Activated CD8-positive, alpha-beta memory T cell treated with anti-CD3 and anti-CD28 coated beads, Interleukin-2, amount 50 U/mL, for 24 hours (primary cell): ENCODE measurements at regions not wholly inside any gene's neighbourhood (a gene's known extent, or its start where the extent isn't known, plus 50 kb on each side); places are given as distances from the start of the nearest gene placed in this dataset.

Source experiments
- DNase-seq: peaks from one replicate; pipeline ENCODE4 v3.0.0-alpha.2; 2020; ENCODE audit errors: extremely low read depth

GRCh38 chr9:28735738-28736342 lies 1162.6 kb upstream of the C9orf72 start:
- no peak for DNase-seq

- no peak for DNase-seq
Observed at GRCh38 chr9:28741459-28741858, 1168.2 kb upstream of the C9orf72 start.

GRCh38 chr9:28747351-28747985 lies 1174.2 kb upstream of the C9orf72 start:
- DNase-seq, result no peak

- DNase-seq, result no peak
Observed at GRCh38 chr9:28750136-28750535, 1176.9 kb upstream of the C9orf72 start.

- DNase-seq, result no peak
Observed at GRCh38 chr9:28758341-28758740, 1185.1 kb upstream of the C9orf72 start.

- DNase-seq, result no peak
Observed at GRCh38 chr9:28758971-28759370, 1185.7 kb upstream of the C9orf72 start.

- no peak for DNase-seq
Observed at GRCh38 chr9:28762167-28762566, 1188.9 kb upstream of the C9orf72 start.

- DNase-seq, result no peak
Observed at GRCh38 chr9:28764532-28764931, 1191.3 kb upstream of the C9orf72 start.

- no peak for DNase-seq
Observed at GRCh38 chr9:28770226-28770625, 1196.9 kb upstream of the C9orf72 start.

- no peak for DNase-seq
Observed at GRCh38 chr9:28770827-28771226, 1197.5 kb upstream of the C9orf72 start.

- no peak for DNase-seq
Observed at GRCh38 chr9:28774433-28775235, 1201.4 kb upstream of the C9orf72 start.

GRCh38 chr9:28779243-28779642 lies 1206.0 kb upstream of the C9orf72 start:
- no peak for DNase-seq

GRCh38 chr9:28781481-28781880 lies 1208.2 kb upstream of the C9orf72 start:
- DNase-seq, result no peak

GRCh38 chr9:28782630-28783029 lies 1209.3 kb upstream of the C9orf72 start:
- DNase-seq, result no peak

- no peak for DNase-seq
Observed at GRCh38 chr9:28792716-28793115, 1219.4 kb upstream of the C9orf72 start.

- no peak for DNase-seq
Observed at GRCh38 chr9:28799876-28800275, 1226.6 kb upstream of the C9orf72 start.

GRCh38 chr9:28801144-28801799 lies 1228.0 kb upstream of the C9orf72 start:
- DNase-seq, result no peak

GRCh38 chr9:28805197-28805596 lies 1231.9 kb upstream of the C9orf72 start:
- no peak for DNase-seq

GRCh38 chr9:28808042-28808441 lies 1234.8 kb upstream of the C9orf72 start:
- DNase-seq, result no peak

- no peak for DNase-seq
Observed at GRCh38 chr9:28810388-28811075, 1237.3 kb upstream of the C9orf72 start.

- DNase-seq, result no peak
Observed at GRCh38 chr9:28820741-28821140, 1247.5 kb upstream of the C9orf72 start.

- no peak for DNase-seq
Observed at GRCh38 chr9:28821240-28821639, 1248.0 kb upstream of the C9orf72 start.
